H9 (cell line): ENCODE measurements at regions not wholly inside any gene's neighbourhood (a gene's known extent, or its start where the extent isn't known, plus 50 kb on each side); places are given as distances from the start of the nearest gene placed in this dataset.
"Not testable (repeated sequence)": the region's sequence is repeated elsewhere in the genome, so short reads cannot be mapped to it uniquely, and the experiment has no call there.

ENCODE experiments used
- DNase-seq: peaks from one replicate; pipeline ENCODE4 v3.0.0-alpha.2; 2017
- H2AFZ ChIP-seq: one replicate; pipeline ENCODE4 v1.6.1; 2013; ENCODE audit warnings: mild to moderate bottlenecking, low read length, control low read depth, moderate library complexity
- H2AK5ac ChIP-seq: 2 replicates; pipeline ENCODE4 v1.6.1; 2013; ENCODE audit warnings: low read length, control low read depth, mixed read lengths; ENCODE audit not compliant: insufficient read length
- H2BK120ac ChIP-seq: one replicate; pipeline ENCODE4 v1.6.1; 2013; ENCODE audit warnings: low read depth, mild to moderate bottlenecking, low read length, control low read depth, inconsistent platforms; ENCODE audit not compliant: poor library complexity, severe bottlenecking
- H2BK12ac ChIP-seq: 2 replicates; pipeline ENCODE4 v1.6.1; 2013; ENCODE audit warnings: low read length, control low read depth, mixed read lengths, low read depth; ENCODE audit not compliant: insufficient read length
- H2BK15ac ChIP-seq: 2 replicates; pipeline ENCODE4 v1.6.1; 2013; ENCODE audit warnings: low read depth, low read length, control low read depth
- H2BK20ac ChIP-seq: one replicate; pipeline ENCODE4 v1.6.1; 2013; ENCODE audit warnings: low read depth, mild to moderate bottlenecking, low read length, control low read depth, inconsistent platforms; ENCODE audit not compliant: poor library complexity, severe bottlenecking
- H2BK5ac ChIP-seq: 2 replicates; pipeline ENCODE4 v1.6.1; 2013; ENCODE audit warnings: low read length, control low read depth, mixed read lengths; ENCODE audit not compliant: insufficient read length
- H3K14ac ChIP-seq: 2 replicates; pipeline ENCODE4 v1.6.1; 2013; ENCODE audit warnings: low read length, control low read depth; ENCODE audit not compliant: insufficient read depth
- H3K18ac ChIP-seq: 2 replicates; pipeline ENCODE4 v1.6.1; 2013; ENCODE audit warnings: low read depth, mild to moderate bottlenecking, mixed read lengths, low read length, control low read depth; ENCODE audit not compliant: insufficient read length
- H3K23ac ChIP-seq: 2 replicates; pipeline ENCODE4 v1.6.1; 2013; ENCODE audit warnings: low read length, control low read depth, mixed read lengths, low read depth; ENCODE audit not compliant: insufficient read length
- H3K23me2 ChIP-seq: 2 replicates; pipeline ENCODE4 v1.6.1; 2013; ENCODE audit warnings: low read depth, mild to moderate bottlenecking, mixed read lengths, low read length, control low read depth; ENCODE audit not compliant: insufficient read length, poor library complexity, severe bottlenecking
- H3K27ac ChIP-seq: 2 replicates; pipeline ENCODE4 v1.5.1; 2013; ENCODE audit warnings: low read length, control low read depth, mixed read lengths, low read depth; ENCODE audit not compliant: insufficient read length
- H3K27me3 ChIP-seq: 2 replicates; pipeline ENCODE4 v1.6.1; 2013; ENCODE audit warnings: low read length, control low read depth, inconsistent platforms; ENCODE audit not compliant: insufficient read depth
- H3K4ac ChIP-seq: 2 replicates; pipeline ENCODE4 v1.6.1; 2013; ENCODE audit warnings: low read depth, mild to moderate bottlenecking, control low read depth, inconsistent platforms, low read length, moderate library complexity
- H3K4me1 ChIP-seq: 2 replicates; pipeline ENCODE4 v1.6.1; 2013; ENCODE audit warnings: low read length, control low read depth, inconsistent platforms; ENCODE audit not compliant: insufficient read depth
- H3K4me2 ChIP-seq: 2 replicates; pipeline ENCODE4 v1.6.1; 2013; ENCODE audit warnings: low read length, control low read depth, mixed read lengths; ENCODE audit not compliant: insufficient read length, insufficient read depth
- H3K56ac ChIP-seq: 2 replicates; pipeline ENCODE4 v1.6.1; 2013; ENCODE audit warnings: low read depth, mild to moderate bottlenecking, mixed read lengths, low read length, control low read depth; ENCODE audit not compliant: insufficient read length
- H3K79me1 ChIP-seq: 2 replicates; pipeline ENCODE4 v1.6.1; 2013; ENCODE audit warnings: low read depth, mild to moderate bottlenecking, moderate library complexity, low read length, control low read depth, inconsistent platforms; ENCODE audit not compliant: insufficient read depth, poor library complexity, severe bottlenecking
- H3K79me2 ChIP-seq: 2 replicates; pipeline ENCODE4 v1.6.1; 2013; ENCODE audit warnings: low read length, control low read depth, inconsistent platforms; ENCODE audit not compliant: insufficient read depth
- H3K9ac ChIP-seq: 2 replicates; pipeline ENCODE4 v1.6.1; 2013; ENCODE audit warnings: low read length, control low read depth, mixed read lengths; ENCODE audit not compliant: insufficient read length; ENCODE audit errors: extremely low read depth
- H3K9me3 ChIP-seq: one replicate; pipeline ENCODE4 v1.6.1; 2013; ENCODE audit warnings: low read depth, low read length, inconsistent platforms; ENCODE audit not compliant: control insufficient read depth
- H3T11ph ChIP-seq: one replicate; pipeline ENCODE4 v1.6.1; 2013; ENCODE audit warnings: mild to moderate bottlenecking, low read length, control low read depth, inconsistent platforms
- H4K20me1 ChIP-seq: one replicate; pipeline ENCODE4 v1.6.1; 2013; ENCODE audit not compliant: control insufficient read depth, insufficient read length, insufficient read depth
- H4K5ac ChIP-seq: 2 replicates; pipeline ENCODE4 v1.6.1; 2013; ENCODE audit warnings: low read depth, mild to moderate bottlenecking, mixed read lengths, low read length, control low read depth; ENCODE audit not compliant: insufficient read length
- H4K8ac ChIP-seq: replicated peaks from 2 replicates; pipeline ENCODE4 v1.6.1; 2013; ENCODE audit warnings: low read length, control low read depth, mixed read lengths, low read depth; ENCODE audit not compliant: insufficient read length
- H4K91ac ChIP-seq: 2 replicates; pipeline ENCODE4 v1.6.1; 2013; ENCODE audit warnings: low read depth, mild to moderate bottlenecking, moderate library complexity, mixed read lengths, low read length, control low read depth; ENCODE audit not compliant: insufficient read length
- H3K27ac Mint-ChIP-seq, 3 experiments: 2 replicates in 2 of 3; 3 replicates in 1 of 3; pipeline ENCODE4 v1.8.0; 2020 to 2021; ENCODE audit warnings: mixed read lengths in 3 of 3, mild to moderate bottlenecking in 1 of 3, moderate library complexity in 1 of 3
- H3K27me3 Mint-ChIP-seq: 2 replicates; pipeline ENCODE4 v1.8.0; 2021; ENCODE audit warnings: low read depth, mild to moderate bottlenecking, moderate library complexity, mixed read lengths
- H3K36me3 Mint-ChIP-seq, 3 experiments: 2 replicates in 2 of 3; 3 replicates in 1 of 3; pipeline ENCODE4 v1.8.0; 2020 to 2021; ENCODE audit warnings: low read depth in 3 of 3, mixed read lengths in 3 of 3; ENCODE audit not compliant: insufficient read depth in 1 of 3
- H3K4me1 Mint-ChIP-seq, 2 experiments: 2 replicates each; pipeline ENCODE4 v1.8.0; 2020; ENCODE audit warnings: mixed read lengths in 2 of 2
- H3K4me3 Mint-ChIP-seq, 2 experiments: 2 replicates in 1 of 2; 3 replicates in 1 of 2; pipeline ENCODE4 v1.8.0; 2020 to 2021; ENCODE audit warnings: mild to moderate bottlenecking in 2 of 2, mixed read lengths in 2 of 2, moderate library complexity in 1 of 2
- H3K9me3 Mint-ChIP-seq, 2 experiments: 2 replicates in 1 of 2; 3 replicates in 1 of 2; pipeline ENCODE4 v1.8.0; 2020; ENCODE audit warnings: mild to moderate bottlenecking in 2 of 2, mixed read lengths in 2 of 2, moderate library complexity in 1 of 2
- WGBS: extraction: QIAGEN DNeasy Blood & Tissue Kit; methylation state at CpG from one replicate; pipeline ENCODE4 v1.1.7; 2013; ENCODE audit warnings: missing lambda C conversion rate, low lambda C conversion rate, mixed read lengths; ENCODE audit not compliant: insufficient read length; ENCODE audit errors: extremely low coverage; 5-methylcytosine and 5-hydroxymethylcytosine counted together

- not testable (repeated sequence) for H3K27ac Mint-ChIP-seq, DNase-seq, H3K23me2 ChIP-seq, H3K4ac ChIP-seq, H3K4me3 Mint-ChIP-seq, H3K27me3 Mint-ChIP-seq, H3K79me2 ChIP-seq, H4K8ac ChIP-seq, H3K27ac ChIP-seq, H3K4me2 ChIP-seq, H3K9ac ChIP-seq, H3K18ac ChIP-seq, H2BK5ac ChIP-seq, H3K9me3 ChIP-seq, H3K4me1 Mint-ChIP-seq, H4K91ac ChIP-seq, H3K14ac ChIP-seq, H2AK5ac ChIP-seq, H4K5ac ChIP-seq, H2AFZ ChIP-seq, H4K20me1 ChIP-seq, H3K56ac ChIP-seq, H2BK12ac ChIP-seq, H3K23ac ChIP-seq, H3K36me3 Mint-ChIP-seq, H2BK15ac ChIP-seq, H3T11ph ChIP-seq, H3K79me1 ChIP-seq, H3K9me3 Mint-ChIP-seq, H3K27me3 ChIP-seq, H3K4me1 ChIP-seq, H2BK20ac ChIP-seq, H2BK120ac ChIP-seq
- no CpG with 5 or more reads among the region's 1 CpG for WGBS
Measured at GRCh38 chr5:20797216-20797615, 809.2 kb upstream of the CDH18 start.

- not testable (repeated sequence) for H4K8ac ChIP-seq, H4K91ac ChIP-seq, H3K14ac ChIP-seq, H3K4me1 Mint-ChIP-seq, H3K4me2 ChIP-seq, H2BK20ac ChIP-seq, H2BK5ac ChIP-seq, H2AK5ac ChIP-seq, H3T11ph ChIP-seq, H2BK12ac ChIP-seq, DNase-seq, H3K27ac Mint-ChIP-seq, H3K27me3 Mint-ChIP-seq, H2BK120ac ChIP-seq, H3K23me2 ChIP-seq, H4K5ac ChIP-seq, H4K20me1 ChIP-seq, H3K23ac ChIP-seq, H3K56ac ChIP-seq, H3K4me3 Mint-ChIP-seq, H3K27me3 ChIP-seq, H3K9me3 Mint-ChIP-seq, H3K9me3 ChIP-seq, H2BK15ac ChIP-seq, H3K36me3 Mint-ChIP-seq, H3K4me1 ChIP-seq, H2AFZ ChIP-seq, H3K4ac ChIP-seq, H3K79me2 ChIP-seq, H3K18ac ChIP-seq, H3K79me1 ChIP-seq, H3K27ac ChIP-seq, H3K9ac ChIP-seq
- no CpG with 5 or more reads among the region's 5 CpGs for WGBS
Measured at GRCh38 chr5:20784755-20785154, 796.8 kb upstream of the CDH18 start.

GRCh38 chr5:20783484-20783883 lies 795.5 kb upstream of the CDH18 start:
- not testable (repeated sequence) for H3K9me3 Mint-ChIP-seq, H3K9ac ChIP-seq, H3K14ac ChIP-seq, H3K23me2 ChIP-seq, H3K23ac ChIP-seq, H3K79me2 ChIP-seq, H2BK5ac ChIP-seq, H3K27me3 Mint-ChIP-seq, H3K27ac Mint-ChIP-seq, H3K27me3 ChIP-seq, H4K8ac ChIP-seq, H3K9me3 ChIP-seq, H3K4me1 ChIP-seq, H2AK5ac ChIP-seq, H2BK15ac ChIP-seq, H4K91ac ChIP-seq, H3K18ac ChIP-seq, H3K4me3 Mint-ChIP-seq, H3K4me1 Mint-ChIP-seq, H3K56ac ChIP-seq, H2AFZ ChIP-seq, H2BK20ac ChIP-seq, H3K27ac ChIP-seq, H2BK12ac ChIP-seq, H3K4me2 ChIP-seq, H3K36me3 Mint-ChIP-seq, H4K5ac ChIP-seq, H4K20me1 ChIP-seq, H3T11ph ChIP-seq, DNase-seq, H2BK120ac ChIP-seq, H3K79me1 ChIP-seq, H3K4ac ChIP-seq
- no CpG with 5 or more reads among the region's 2 CpGs for WGBS
